HG02938 (cell line): ENCODE measurements at regions not wholly inside any gene's neighbourhood (a gene's known extent, or its start where the extent isn't known, plus 50 kb on each side); places are given as distances from the start of the nearest gene placed in this dataset.

Experiments used
- ATAC-seq: cut with Tn5 transposase; IDR thresholded peaks from one replicate; pipeline ENCODE4 v1.9.1; 2021; ENCODE audit warnings: mild to moderate bottlenecking, moderate library complexity; ENCODE audit not compliant: unreplicated experiment

GRCh38 chr10:55398497-55398882 is 597.5 kb upstream of the PCDH15 start:
- ATAC-seq = no peak

- ATAC-seq = no peak
Observed at GRCh38 chr10:55397777-55398496, 596.9 kb upstream of the PCDH15 start.

GRCh38 chr10:55378196-55378595 is 577.2 kb upstream of the PCDH15 start:
- ATAC-seq = no peak

GRCh38 chr10:55374917-55375316 is 573.9 kb upstream of the PCDH15 start:
- no peak for ATAC-seq

- no peak for ATAC-seq
Observed at GRCh38 chr10:55374060-55374459, 573.0 kb upstream of the PCDH15 start.

- no peak for ATAC-seq
Observed at GRCh38 chr10:55369670-55370420, 568.8 kb upstream of the PCDH15 start.

- no peak for ATAC-seq
Observed at GRCh38 chr10:55368467-55368866, 567.4 kb upstream of the PCDH15 start.

- no peak for ATAC-seq
Observed at GRCh38 chr10:55367555-55367954, 566.5 kb upstream of the PCDH15 start.

- ATAC-seq = no peak
Observed at GRCh38 chr10:55358539-55358938, 557.5 kb upstream of the PCDH15 start.

- ATAC-seq = no peak
Observed at GRCh38 chr10:55353414-55353813, 552.4 kb upstream of the PCDH15 start.

- ATAC-seq = no peak
Observed at GRCh38 chr10:55351431-55351830, 550.4 kb upstream of the PCDH15 start.

GRCh38 chr10:55348534-55348933 is 547.5 kb upstream of the PCDH15 start:
- ATAC-seq = no peak

GRCh38 chr10:55330486-55330885 is 529.5 kb upstream of the PCDH15 start:
- no peak for ATAC-seq

- ATAC-seq = no peak
Observed at GRCh38 chr10:55329796-55330195, 528.8 kb upstream of the PCDH15 start.

GRCh38 chr10:55320187-55320700 is 519.2 kb upstream of the PCDH15 start:
- ATAC-seq = no peak

GRCh38 chr10:55311848-55312635 is 511.0 kb upstream of the PCDH15 start:
- no peak for ATAC-seq

- ATAC-seq = no peak
Observed at GRCh38 chr10:55310143-55310542, 509.1 kb upstream of the PCDH15 start.

- no peak for ATAC-seq
Observed at GRCh38 chr10:55305285-55305684, 504.3 kb upstream of the PCDH15 start.

- ATAC-seq = no peak
Observed at GRCh38 chr10:55287346-55287745, 486.3 kb upstream of the PCDH15 start.

- ATAC-seq = no peak
Observed at GRCh38 chr10:55283031-55283430, 482.0 kb upstream of the PCDH15 start.

- no peak for ATAC-seq
Observed at GRCh38 chr10:55280696-55281095, 479.7 kb upstream of the PCDH15 start.
